NOMO-1 treated with DMSO at 0.1 percent for 48 hours (cell line): ENCODE measurements at regions not wholly inside any gene's neighbourhood (a gene's known extent, or its start where the extent isn't known, plus 50 kb on each side); places are given as distances from the start of the nearest gene placed in this dataset.
"Not testable (repeated sequence)": the region's sequence is repeated elsewhere in the genome, so short reads cannot be mapped to it uniquely, and the experiment has no call there.

Source experiments
- DNase-seq: peaks from one replicate; lab custom pipeline; 2025; ENCODE audit not compliant: unreplicated experiment; lab: John Stamatoyannopoulos, UW

DNA sequence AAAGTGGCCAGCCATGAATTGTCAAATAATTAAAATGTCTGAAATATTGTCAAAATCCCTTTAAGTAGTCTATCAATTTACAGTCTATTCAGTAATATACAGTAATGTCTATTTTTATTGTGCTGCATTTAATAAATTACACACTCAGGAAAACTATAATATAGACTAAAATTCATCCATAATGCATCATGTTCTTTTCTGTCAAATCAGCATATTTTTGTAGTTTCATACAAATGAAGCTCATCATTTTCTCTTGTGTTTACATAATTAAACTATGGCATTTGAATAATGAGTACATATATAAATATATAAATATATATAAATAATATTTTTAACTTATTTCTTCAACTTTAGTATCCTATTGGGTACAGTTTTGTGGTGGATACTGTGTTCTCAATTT lies 868.7 kb upstream of the CHORDC1 start:
- DNase-seq: no peak

DNA sequence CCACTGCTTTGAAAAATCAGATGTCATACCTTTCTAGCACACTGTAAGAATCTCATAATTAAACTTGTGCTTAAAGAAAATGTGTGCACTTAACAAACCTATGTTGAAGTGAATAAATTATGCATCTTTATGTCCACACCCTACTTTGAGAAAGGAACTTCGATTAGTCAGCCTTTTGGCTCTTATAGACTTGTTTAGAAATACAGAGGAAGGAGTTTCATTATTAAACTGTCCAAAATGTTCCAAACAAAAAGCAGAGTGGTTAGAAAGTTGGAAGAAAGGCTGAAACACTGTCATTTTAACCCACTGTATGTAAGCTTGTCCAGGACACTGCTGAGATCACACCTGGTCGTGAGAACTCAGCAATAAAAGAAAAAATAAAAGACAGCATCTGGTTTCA lies 863.2 kb upstream of the CHORDC1 start:
- no peak for DNase-seq

DNA sequence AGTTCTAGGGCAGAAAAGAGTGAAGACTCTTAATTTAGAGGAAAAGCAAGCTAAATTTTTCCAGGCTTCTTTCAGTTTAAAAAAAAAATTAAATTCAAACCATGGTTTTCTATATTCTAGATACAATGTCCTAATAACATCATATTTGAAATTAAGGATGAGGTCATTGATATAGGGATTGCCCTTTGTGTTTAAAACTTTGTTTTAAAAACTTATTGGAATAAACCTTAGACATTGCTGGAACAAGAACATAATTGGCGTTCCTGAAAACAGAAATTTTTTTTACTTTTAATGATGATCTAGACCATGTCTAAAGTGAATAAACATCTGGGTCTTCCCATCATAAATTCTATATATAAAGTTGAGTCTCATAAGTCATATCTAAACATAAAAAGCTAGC lies 859.4 kb upstream of the CHORDC1 start:
- DNase-seq: no peak

DNA sequence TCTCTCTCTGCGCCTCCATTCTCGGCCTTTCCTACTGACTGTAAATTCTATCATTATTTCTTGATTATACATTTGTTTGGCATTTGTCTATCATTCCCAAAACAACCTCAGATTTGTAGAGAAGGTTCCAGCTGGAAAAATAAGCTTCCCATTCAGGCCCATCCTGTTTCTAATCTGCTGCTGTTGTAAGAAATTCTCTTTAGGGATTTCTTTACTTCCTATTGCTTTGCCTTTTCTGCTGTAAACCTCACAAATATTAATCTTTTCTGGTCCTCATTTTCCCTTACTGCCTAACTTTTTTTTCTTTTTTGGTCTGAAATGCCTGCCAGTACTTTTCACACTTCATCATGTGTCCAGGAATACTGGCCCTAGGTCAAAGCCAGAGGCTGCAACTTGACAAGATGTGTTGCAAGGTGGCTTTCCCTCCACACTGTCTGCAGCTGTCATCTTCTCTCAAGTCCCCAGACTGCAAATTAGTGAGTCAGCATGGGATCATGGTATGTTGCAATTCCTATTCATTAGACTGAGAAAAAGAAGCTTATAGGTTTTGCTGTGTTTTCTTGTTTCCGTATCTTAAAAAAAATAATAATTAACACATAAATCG lies 858.7 kb upstream of the CHORDC1 start:
- peak; percentile 87 for DNase-seq

DNA sequence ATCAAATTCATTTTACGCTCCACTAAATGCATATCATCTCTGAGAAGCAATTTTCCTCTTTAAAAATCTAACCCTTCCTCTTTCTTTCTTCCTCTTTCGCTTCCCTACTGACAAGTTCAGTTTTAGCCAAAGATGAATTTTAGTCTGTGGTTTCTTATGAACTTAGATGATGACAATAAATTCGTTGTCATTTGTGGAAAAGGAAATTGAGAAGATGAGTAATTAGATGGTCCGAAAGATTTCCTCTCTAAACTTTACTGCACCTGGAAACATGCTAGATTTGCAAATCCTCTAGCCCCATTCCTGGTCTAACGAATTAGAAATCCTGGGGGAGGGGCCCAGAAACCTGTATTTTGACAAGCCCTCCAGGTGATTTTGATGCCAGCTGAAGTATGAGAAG lies 855.4 kb upstream of the CHORDC1 start:
- peak; percentile 96 for DNase-seq

DNA sequence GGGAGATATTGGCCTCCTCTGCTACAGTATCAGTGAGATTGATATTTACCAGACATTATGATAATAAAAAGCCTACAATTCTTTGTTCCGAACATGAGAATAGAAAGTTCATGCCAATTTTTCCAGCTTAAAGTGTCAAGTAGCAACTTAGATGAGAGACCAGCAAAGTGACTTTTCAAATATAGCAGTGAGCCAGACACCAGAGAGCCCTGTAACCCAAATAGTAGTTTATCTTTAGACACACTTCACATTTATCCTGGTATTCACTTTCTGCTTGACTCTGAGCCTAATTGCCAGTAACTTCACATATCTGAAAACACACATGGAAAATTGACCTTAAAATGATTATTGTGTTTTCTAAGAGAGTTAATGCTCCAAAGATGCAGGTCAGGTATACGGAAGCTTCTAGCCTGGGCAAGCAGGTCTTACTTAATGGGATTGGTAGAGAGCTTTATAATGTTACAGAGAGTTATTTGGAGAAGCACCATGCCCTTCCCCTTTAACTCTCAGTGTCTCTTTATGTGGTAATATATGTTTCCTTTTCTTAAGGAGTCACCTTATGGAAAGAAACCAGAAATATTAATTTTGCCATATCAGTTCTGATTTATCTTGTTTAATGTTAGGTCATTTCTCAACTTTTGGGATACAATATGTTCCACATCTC lies 852.3 kb upstream of the CHORDC1 start:
- DNase-seq: no peak

DNA sequence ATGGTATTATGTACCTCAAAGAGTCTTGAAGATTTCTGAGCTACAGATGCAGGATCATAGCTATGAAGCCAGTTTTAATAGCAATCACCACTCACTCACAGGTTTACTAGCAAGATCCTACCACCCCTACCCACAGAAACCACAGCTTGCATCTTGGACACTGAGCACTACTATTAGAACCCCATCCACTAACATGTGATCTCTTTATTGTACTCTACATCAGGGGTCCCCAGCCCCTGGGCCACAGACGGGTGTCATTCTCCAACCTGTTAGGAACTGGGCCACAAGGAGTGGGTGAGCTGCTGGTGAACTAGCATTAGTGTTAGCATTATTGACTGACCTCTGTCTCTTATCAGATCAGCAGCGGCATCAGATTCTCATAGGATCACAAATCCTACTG lies 844.8 kb upstream of the CHORDC1 start:
- DNase-seq: no peak

DNA sequence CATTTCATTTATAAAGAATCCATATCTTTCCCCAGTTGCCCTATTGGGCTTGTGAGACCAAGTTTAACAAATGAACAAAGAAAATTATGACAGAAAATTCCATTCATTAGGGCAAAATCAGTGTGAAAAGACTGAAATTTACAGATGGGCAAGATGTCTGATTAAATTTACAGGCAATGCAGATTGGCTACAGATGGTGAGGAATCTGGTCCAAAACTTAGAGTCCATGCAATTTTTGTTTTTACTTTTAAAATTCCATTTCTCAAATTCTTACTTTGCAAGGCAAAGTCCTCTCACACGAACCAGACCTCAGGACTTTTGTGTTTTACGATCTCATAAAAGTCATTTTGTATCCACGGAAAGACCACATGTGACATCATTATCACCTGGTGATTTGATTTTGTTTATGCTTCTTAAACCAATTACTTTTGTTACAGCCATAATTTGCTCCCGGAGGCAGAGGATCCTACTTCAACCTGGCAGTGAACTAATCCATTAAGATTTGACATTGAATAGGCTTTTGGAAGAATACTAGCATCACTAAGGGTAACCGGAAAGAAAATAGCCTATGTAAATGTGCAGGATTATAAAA lies 843.7 kb upstream of the CHORDC1 start:
- DNase-seq: no peak

DNA sequence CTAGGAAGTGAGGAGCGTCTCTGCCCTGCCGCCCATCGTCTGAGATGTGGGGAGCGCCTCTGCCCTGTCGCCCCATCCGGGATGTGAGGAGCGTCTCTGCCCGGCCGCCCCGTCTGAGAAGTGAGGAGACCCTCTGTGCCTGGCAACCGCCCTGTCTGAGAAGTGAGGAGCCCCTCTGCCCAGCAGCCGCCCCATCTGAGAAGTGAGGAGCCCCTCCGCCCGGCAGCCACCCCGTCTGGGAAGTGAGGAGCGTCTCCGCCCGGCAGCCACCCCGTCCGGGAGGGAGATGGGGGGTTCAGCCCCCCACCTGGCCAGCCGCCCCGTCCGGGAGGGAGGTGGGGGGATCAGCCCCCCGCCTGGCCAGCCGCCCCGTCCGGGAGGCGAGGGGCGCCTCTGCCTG lies 840.5 kb upstream of the CHORDC1 start:
- DNase-seq: not testable (repeated sequence)

DNA sequence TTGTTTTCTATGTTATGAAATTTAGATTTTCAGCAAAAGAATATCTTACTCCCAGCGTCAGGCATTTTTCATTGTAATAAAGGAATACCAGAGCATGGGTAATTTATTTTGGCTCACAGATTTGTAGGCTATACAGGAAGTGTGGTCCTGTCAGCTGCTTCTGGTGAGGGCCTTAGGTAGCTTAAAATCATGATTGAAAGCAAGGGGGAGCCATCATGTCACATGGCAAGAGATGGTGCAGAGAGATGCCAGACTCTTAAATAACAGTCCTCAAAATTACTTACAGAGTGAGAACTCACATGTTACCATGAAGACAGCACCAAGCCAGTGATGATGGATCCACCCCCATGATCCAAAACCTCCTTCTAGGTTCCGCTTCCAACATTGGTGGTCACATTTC lies 825.0 kb upstream of the CHORDC1 start:
- no peak for DNase-seq

DNA sequence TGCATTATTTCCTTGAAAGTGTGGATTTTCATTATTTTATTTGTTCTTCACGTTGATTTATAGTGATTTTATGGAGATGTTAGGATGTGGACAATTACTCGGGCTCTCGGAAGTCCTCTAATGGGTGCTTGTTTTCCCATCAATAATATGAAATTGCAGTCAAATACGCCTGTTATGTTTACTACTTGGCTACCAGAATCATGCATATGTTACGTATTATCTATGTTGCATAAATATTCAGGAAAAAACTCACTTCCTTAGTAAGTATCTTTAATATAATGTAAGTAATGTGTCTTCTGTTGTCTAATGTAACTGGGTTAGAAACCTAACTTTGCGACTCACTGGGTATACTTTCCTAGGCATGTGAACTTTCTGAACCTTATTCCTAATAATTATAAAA lies 823.4 kb upstream of the CHORDC1 start:
- no peak for DNase-seq

DNA sequence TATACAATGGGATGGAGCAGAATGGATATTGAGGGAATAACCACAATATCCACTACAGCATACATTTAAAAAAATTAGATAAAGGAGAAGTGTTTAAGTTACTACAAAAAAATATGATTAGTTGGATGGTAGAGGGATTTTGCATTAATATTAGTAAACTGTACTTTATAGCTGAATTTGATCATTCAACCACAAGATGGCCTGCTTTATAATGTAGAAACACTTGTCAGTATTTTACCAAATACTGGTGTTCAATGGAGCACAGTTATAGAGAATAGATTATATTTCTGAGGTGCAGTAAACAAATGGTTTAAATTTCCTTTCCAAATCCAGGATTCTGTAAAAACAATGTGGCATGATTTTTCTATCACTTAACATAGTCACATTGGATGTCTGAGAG lies 818.8 kb upstream of the CHORDC1 start:
- no peak for DNase-seq

DNA sequence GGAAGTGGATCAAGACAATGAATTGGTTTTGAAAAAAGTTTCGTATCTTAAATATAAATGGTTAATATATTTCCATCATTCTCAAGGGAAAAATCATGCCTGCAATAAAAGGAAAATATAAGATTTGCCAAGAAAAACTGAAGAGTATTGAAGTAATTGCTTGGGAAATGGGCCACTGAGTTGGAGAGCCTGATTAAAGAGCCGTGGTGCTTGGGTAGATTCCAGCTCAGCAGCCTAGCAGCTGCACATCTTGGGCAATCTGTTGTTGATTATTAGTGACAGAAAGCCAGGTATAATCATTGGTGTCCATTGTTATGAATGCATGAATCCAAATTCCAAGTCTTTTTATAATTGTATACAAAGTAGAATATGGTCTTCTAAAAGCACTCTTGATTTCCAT lies 800.9 kb upstream of the CHORDC1 start:
- no peak for DNase-seq

DNA sequence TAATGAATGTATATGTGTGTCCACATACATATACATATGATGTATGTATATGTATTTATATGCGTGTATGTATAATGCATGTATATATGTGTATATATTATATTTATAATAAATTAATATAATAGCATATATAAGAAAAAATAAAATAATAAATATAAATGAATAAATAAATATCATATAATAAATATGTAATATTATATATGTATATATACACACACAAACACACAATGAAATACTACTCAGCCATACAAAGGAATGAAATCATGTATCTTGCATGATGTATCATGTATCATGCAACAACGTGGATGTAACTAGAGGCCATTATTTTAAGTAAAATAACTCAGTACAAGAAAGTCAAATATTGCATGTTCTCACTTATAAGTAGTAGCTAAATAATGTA lies 788.7 kb upstream of the CHORDC1 start:
- DNase-seq: no peak

DNA sequence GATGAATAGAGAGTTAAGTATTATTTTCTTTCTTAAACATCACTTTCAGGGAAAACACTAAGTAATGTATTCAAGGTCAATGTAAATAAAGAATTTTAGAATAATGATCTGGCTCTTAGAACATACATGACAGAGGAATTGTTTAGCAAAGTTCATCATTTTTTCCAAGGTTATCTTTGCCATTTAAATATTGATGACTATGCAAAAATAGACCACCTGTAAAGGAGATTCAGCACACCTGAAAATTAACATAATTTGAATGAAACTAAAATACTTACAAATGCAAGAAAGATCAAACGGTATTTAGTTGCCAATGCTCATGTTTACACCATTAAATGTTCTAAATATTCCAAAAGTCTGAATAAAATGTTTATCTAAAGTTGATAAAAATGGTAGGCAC lies 782.6 kb upstream of the CHORDC1 start:
- DNase-seq: no peak

DNA sequence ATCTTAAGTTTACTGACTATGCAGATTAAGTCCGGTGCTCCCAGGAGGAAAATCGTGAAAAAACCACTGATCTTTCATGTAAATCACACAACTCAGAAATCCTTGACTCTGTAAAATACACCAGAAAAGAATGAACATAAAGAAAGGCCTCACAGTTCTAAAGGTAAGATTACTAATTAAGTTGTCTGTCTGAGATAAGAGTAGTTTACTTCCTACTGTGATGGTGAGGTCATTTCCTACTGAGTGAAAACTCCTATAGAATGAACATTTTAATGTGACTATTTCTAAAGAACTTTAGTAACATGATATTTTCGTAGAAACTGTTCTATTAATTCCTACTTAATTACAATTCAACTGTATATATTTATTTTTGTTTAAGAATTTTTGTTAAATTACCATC lies 774.4 kb upstream of the CHORDC1 start:
- no peak for DNase-seq

DNA sequence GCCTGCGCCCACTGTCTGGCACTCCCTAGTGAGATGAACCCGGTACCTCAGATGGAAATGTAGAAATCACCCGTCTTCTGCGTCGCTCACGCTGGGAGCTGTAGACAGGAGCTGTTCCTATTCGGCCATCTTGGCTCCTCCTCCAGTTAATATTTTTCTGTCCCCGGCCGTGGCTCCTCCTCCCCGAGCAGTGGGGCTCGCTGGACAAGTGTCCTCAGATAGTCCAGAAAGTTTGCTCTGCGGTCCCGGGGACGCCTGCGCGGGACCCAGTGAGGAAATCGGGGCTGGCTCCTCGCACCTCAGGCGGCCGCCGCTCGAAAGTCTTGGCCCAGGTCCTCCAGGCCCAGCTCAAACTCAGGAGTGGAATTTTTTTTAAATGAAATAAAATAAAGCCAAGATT lies 749.3 kb upstream of the CHORDC1 start:
- not testable (repeated sequence) for DNase-seq

DNA sequence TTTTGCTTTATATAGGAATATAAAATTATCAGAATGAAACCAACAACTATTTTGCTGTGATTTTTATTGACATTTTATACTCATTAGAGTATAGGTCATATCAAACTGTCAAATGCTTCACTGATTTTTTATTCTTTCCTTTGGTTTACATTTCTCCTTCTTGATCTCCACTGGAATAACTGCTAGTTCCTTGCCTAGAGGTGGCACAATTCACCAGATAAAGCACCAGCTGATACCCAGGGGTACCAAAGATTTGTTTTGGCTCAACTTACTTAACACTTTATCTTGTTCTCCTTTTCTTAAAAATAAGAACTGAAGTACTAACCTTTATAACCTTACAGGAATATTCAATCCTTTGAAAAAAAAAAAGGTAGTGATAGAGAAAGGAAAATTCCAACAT lies 725.1 kb upstream of the CHORDC1 start:
- no peak for DNase-seq

DNA sequence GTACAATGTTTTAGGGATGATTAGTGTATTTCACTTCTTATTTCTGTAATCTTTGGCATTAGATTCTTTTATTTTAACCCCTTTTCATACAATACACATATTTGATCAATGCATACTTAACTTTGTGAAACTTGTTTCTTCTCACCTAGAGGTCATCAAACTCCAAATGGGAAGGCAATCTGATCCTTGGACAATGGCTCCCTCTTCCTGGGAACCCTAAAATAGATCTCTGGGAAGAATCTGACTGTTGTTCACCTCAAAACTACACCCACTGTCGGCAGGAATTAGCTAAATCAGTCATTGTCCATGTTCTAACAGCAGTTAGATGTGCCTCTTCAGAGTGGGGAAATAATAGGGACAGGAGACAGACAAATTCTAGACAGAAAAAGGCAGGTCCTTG lies 707.4 kb upstream of the CHORDC1 start:
- DNase-seq: no peak

DNA sequence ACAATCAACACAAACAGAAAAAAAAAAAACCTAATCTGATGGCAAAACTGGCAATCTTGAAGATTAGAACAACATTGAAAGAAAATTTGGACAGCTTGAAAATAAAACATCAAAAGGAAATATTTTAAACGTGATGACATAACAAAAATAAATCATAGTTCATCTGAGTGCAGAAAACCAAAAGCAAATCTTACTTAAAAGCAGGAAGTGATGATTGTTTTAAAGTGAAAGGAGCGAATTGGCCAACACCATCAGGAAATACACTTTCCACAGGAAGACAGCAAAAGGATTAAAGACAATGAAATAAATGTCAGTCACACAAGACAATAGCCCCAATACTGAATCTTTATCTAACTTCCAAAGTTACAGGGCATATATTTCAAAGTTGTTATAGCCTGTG lies 696.5 kb upstream of the CHORDC1 start:
- peak; percentile 15 for DNase-seq

DNA sequence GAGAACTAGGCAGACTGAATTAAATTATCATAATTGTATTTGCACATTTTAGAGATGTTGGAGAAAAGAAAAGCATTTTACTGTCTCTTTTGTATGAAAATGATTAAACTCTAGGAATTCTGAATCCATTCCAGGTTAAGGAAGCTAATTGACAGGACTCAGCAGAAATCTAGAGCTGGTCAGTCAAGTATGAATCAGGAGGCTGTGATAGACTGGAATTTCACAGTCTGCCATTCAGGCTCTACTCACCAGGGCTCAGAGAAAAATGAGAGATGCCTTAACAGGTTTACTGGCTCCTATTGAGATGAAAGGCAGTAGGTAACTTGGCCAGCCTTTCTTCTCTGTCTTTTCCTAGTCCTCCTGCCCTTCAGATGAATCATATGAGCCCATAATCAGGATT lies 693.9 kb upstream of the CHORDC1 start:
- DNase-seq: no peak

DNA sequence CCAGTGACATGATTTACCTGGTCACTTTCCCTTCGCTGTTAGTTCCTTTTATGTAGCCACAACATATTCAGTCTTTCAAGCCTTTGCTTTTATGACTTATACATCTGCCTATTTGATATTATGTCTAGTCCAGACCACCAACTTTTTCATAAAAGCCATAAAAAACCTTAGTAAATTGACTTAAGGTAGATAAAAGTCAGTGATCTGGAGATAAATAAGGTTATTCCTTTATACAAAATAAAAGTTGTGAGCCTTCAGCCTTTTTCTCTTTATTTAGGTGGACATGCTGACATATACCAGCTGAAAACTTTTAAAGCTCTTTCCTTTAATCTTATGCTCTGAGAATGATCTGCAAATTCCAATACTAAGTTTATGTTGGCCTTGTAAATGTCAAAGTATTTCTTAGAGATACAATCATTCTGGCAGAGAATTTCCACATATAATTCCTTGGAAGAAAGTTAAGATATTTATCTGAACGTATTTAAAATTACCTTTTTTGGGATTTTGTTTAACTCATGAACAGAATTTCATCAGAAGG lies 690.4 kb upstream of the CHORDC1 start:
- DNase-seq: no peak

DNA sequence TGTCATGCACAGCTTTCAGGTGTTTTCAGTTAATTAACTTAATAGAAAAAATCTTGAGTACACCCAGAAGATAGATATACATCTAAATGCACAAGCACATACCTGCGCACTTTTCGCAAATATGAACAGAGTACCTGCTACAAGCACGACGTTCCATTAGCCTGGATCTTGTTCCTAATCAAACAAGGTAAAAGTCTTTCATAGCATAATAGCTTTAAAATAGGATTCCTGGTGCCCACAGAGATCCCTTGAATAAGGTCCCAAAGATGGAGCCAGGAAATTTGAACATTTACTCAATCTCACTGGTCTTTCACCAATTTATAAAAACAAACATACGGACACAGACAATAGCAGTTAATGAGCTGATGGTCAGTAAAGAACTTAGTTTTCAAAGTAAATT lies 689.8 kb upstream of the CHORDC1 start:
- DNase-seq: no peak
